Activated CD4-positive, alpha-beta T cell treated with anti-CD3 and anti-CD28 coated beads for 1 hour (primary cell): ENCODE measurements at regions not wholly inside any gene's neighbourhood (a gene's known extent, or its start where the extent isn't known, plus 50 kb on each side); places are given as distances from the start of the nearest gene placed in this dataset.

Experiments
- DNase-seq: peaks from one replicate; pipeline ENCODE4 v3.0.0-alpha.2; 2020

- no peak for DNase-seq
Measured at GRCh38 chr2:204110751-204111516, 174.4 kb downstream of the ICOS start.

GRCh38 chr2:204112084-204112770 lies 175.7 kb downstream of the ICOS start:
- DNase-seq, result no peak

- DNase-seq, result no peak
Measured at GRCh38 chr2:204114295-204115136, 178.0 kb downstream of the ICOS start.

GRCh38 chr2:204115137-204116056 lies 178.8 kb downstream of the ICOS start:
- DNase-seq, result no peak

GRCh38 chr2:204116159-204116792 lies 179.7 kb downstream of the ICOS start:
- no peak for DNase-seq

GRCh38 chr2:204122425-204122824 lies 185.9 kb downstream of the ICOS start:
- DNase-seq, result no peak

- no peak for DNase-seq
Measured at GRCh38 chr2:204124140-204124750, 187.7 kb downstream of the ICOS start.

GRCh38 chr2:204126705-204127104 lies 190.1 kb downstream of the ICOS start:
- DNase-seq, result no peak

GRCh38 chr2:204127238-204127637 lies 190.7 kb downstream of the ICOS start:
- no peak for DNase-seq

- no peak for DNase-seq
Measured at GRCh38 chr2:204129591-204130294, 193.2 kb downstream of the ICOS start.

- DNase-seq, result no peak
Measured at GRCh38 chr2:204131621-204132020, 195.1 kb downstream of the ICOS start.

- DNase-seq, result no peak
Measured at GRCh38 chr2:204133476-204133875, 196.9 kb downstream of the ICOS start.

- DNase-seq, result no peak
Measured at GRCh38 chr2:204134421-204134820, 197.9 kb downstream of the ICOS start.

- DNase-seq, result no peak
Measured at GRCh38 chr2:204135752-204136151, 199.2 kb downstream of the ICOS start.

- DNase-seq, result no peak
Measured at GRCh38 chr2:204138206-204138605, 201.6 kb downstream of the ICOS start.

GRCh38 chr2:204140246-204140645 lies 203.7 kb downstream of the ICOS start:
- no peak for DNase-seq

- DNase-seq, result no peak
Measured at GRCh38 chr2:204143216-204144014, 206.9 kb downstream of the ICOS start.

GRCh38 chr2:204144492-204144891 lies 207.9 kb downstream of the ICOS start:
- DNase-seq, result no peak

GRCh38 chr2:204145263-204145751 lies 208.7 kb downstream of the ICOS start:
- DNase-seq, result peak; percentile 68

- DNase-seq, result no peak
Measured at GRCh38 chr2:204145791-204146190, 209.2 kb downstream of the ICOS start.
